SK-N-SH (cell line): ENCODE measurements at regions not wholly inside any gene's neighbourhood (a gene's known extent, or its start where the extent isn't known, plus 50 kb on each side); places are given as distances from the start of the nearest gene placed in this dataset.

Source experiments
- CTCF ChIA-PET: fragments of 300-600, 350-600 bp; formaldehyde crosslinking; extraction: SDS; loops from one replicate; lab custom pipeline; 2021; lab: Yijun Ruan, JAX
- POLR2A ChIA-PET: fragments of 350-600 bp; sonication (Branson Sonifier 250); formaldehyde crosslinking; extraction: SDS; loops from one replicate; lab custom pipeline; 2020; ENCODE audit warnings: antibody characterized with exemption, inconsistent platforms; lab: Yijun Ruan, JAX
- DNase-seq: peaks from one replicate; pipeline ENCODE4 v3.0.0; 2012
- H2AFZ ChIP-seq: fragments of 200-600 bp; sonication (generic); 2 replicates; pipeline ENCODE4 v1.8.1; 2016; ENCODE audit warnings: antibody characterized with exemption, mild to moderate bottlenecking, low read depth
- H3F3A ChIP-seq: fragments of 200-600 bp; sonication (generic); replicated peaks from 2 replicates; pipeline ENCODE3; 2016; ENCODE audit warnings: antibody characterized with exemption, mild to moderate bottlenecking; ENCODE audit not compliant: insufficient read depth
- H3K27ac ChIP-seq, 2 experiments: fragments of 200-500 bp in 1 of 2; fragments of 200-600 bp in 1 of 2; sonication (Bioruptor generic) in 1 of 2; sonication (generic), shearing (Covaris generic) in 1 of 2; 2 replicates each; pipeline versions ENCODE4 v1.5.1 to v1.6.1; 2014 to 2016; ENCODE audit warnings: low read depth in 2 of 2, inconsistent platforms in 1 of 2, low read length in 1 of 2, mild to moderate bottlenecking in 1 of 2, mixed read lengths in 1 of 2
- H3K27me3 ChIP-seq: fragments of 200-600 bp; sonication (generic), shearing (Covaris generic); 2 replicates; pipeline ENCODE4 v1.6.1; 2016; ENCODE audit warnings: mixed run types; ENCODE audit not compliant: insufficient read depth
- H3K36me3 ChIP-seq, 2 experiments: fragments of 200-500 bp in 1 of 2; fragments of 200-600 bp in 1 of 2; sonication (Bioruptor generic) in 1 of 2; sonication (generic) in 1 of 2; replicated peaks in 1 of 2; 2 replicates each; pipeline versions ENCODE3 to v1.5.1; 2014 to 2016; ENCODE audit warnings: low read length in 1 of 2, mild to moderate bottlenecking in 1 of 2; ENCODE audit not compliant: insufficient read depth in 2 of 2, control insufficient read depth in 1 of 2
- H3K4me1 ChIP-seq, 2 experiments: fragments of 200-500 bp in 1 of 2; fragments of 200-600 bp in 1 of 2; sonication (Bioruptor generic) in 1 of 2; sonication (generic), shearing (Covaris generic) in 1 of 2; 2 replicates each; pipeline versions ENCODE4 v1.5.1 to v1.6.1; 2014 to 2016; ENCODE audit warnings: low read depth in 1 of 2, low read length in 1 of 2, mixed run types in 1 of 2; ENCODE audit not compliant: insufficient read depth in 2 of 2, control insufficient read depth in 1 of 2
- H3K4me2 ChIP-seq: fragments of 200-600 bp; sonication (generic), shearing (Covaris generic); 2 replicates; pipeline ENCODE4 v1.6.1; 2017; ENCODE audit warnings: mixed run types
- H3K4me3 ChIP-seq, 2 experiments: fragments of 200-500 bp in 1 of 2; fragments of 200-600 bp in 1 of 2; sonication (Bioruptor generic) in 1 of 2; sonication (generic), shearing (Covaris generic) in 1 of 2; 2 replicates each; pipeline versions ENCODE4 v1.5.1 to v1.8.1; 2014 to 2016; ENCODE audit warnings: low read depth in 2 of 2, inconsistent platforms in 1 of 2, low read length in 1 of 2, mild to moderate bottlenecking in 1 of 2, mixed read lengths in 1 of 2, moderate library complexity in 1 of 2
- H3K79me2 ChIP-seq: fragments of 200-600 bp; sonication (generic); 2 replicates; pipeline ENCODE4 v1.8.1; 2017; ENCODE audit warnings: mild to moderate bottlenecking; ENCODE audit not compliant: insufficient read depth
- H3K9ac ChIP-seq: fragments of 200-600 bp; sonication (generic); 2 replicates; pipeline ENCODE4 v1.6.1; 2017; ENCODE audit warnings: mixed run types
- H3K9me2 ChIP-seq: fragments of 200-600 bp; sonication (generic); 2 replicates; pipeline ENCODE4 v1.6.1; 2017; ENCODE audit warnings: mixed run types
- H3K9me3 ChIP-seq: fragments of 200-600 bp; sonication (generic); 2 replicates; pipeline ENCODE4 v1.6.1; 2017; ENCODE audit warnings: mixed run types, mild to moderate bottlenecking, moderate library complexity
- H4K20me1 ChIP-seq: fragments of 200-600 bp; sonication (generic); 2 replicates; pipeline ENCODE4 v1.6.1; 2017; ENCODE audit warnings: mild to moderate bottlenecking, mixed run types; ENCODE audit not compliant: insufficient read depth
- CHD2 ChIP-seq: fragments of 150-350 bp; IDR thresholded peaks from 2 replicates; pipeline ENCODE4 v1.6.1; 2018; ENCODE audit warnings: low read length; ENCODE audit not compliant: partially characterized antibody
- FOSL2 ChIP-seq: IDR thresholded peaks from 2 replicates; pipeline ENCODE4 v1.4.0; 2012; ENCODE audit warnings: low read depth, mild to moderate bottlenecking, moderate library complexity, borderline replicate concordance
- FOXJ3 ChIP-seq: sonication (generic); formaldehyde crosslinking; IDR thresholded peaks from 2 replicates; pipeline ENCODE4 v1.5.1; 2020; ENCODE audit warnings: mild to moderate bottlenecking, missing genetic modification reagents
- GABPA ChIP-seq: IDR thresholded peaks from 2 replicates; pipeline ENCODE4 v1.4.0; 2012; ENCODE audit warnings: low read depth, mild to moderate bottlenecking
- GATA2 ChIP-seq: sonication (generic); formaldehyde crosslinking; IDR thresholded peaks from 2 replicates; pipeline ENCODE4 v1.5.0; 2020; ENCODE audit warnings: mild to moderate bottlenecking, missing genetic modification reagents
- JUND ChIP-seq: IDR thresholded peaks from 2 replicates; pipeline ENCODE4 v1.4.0; 2012
- MXI1 ChIP-seq: IDR thresholded peaks from 2 replicates; pipeline ENCODE4 v1.6.1; 2012; ENCODE audit warnings: mild to moderate bottlenecking, low read depth, low read length, improper control_type of control experiment
- NFIC ChIP-seq: IDR thresholded peaks from 2 replicates; pipeline ENCODE4 v1.4.0; 2012; ENCODE audit warnings: borderline replicate concordance
- NRF1 ChIP-seq: IDR thresholded peaks from 2 replicates; pipeline ENCODE4 v1.6.1; 2012; ENCODE audit warnings: low read depth, mild to moderate bottlenecking, low read length
- POLR2AphosphoS5 ChIP-seq: IDR thresholded peaks from 2 replicates; pipeline ENCODE4 v1.6.1; 2012; ENCODE audit warnings: low read depth, low read length
- RAD21 ChIP-seq: IDR thresholded peaks from 2 replicates; pipeline ENCODE4 v1.6.1; 2012; ENCODE audit warnings: mild to moderate bottlenecking, low read length
- RCOR1 ChIP-seq: fragments of 150-350 bp; IDR thresholded peaks from 2 replicates; pipeline ENCODE4 v1.6.1; 2017; ENCODE audit warnings: antibody characterized with exemption, low read length
- RXRA ChIP-seq: IDR thresholded peaks from 2 replicates; pipeline ENCODE4 v1.4.0; 2012; ENCODE audit warnings: low read depth, mild to moderate bottlenecking, borderline replicate concordance
- SMC3 ChIP-seq: IDR thresholded peaks from 2 replicates; pipeline ENCODE4 v1.6.1; 2012; ENCODE audit warnings: low read depth, low read length, improper control_type of control experiment
- TEAD4 ChIP-seq: IDR thresholded peaks from 2 replicates; pipeline ENCODE4 v1.4.0; 2012; ENCODE audit warnings: mild to moderate bottlenecking, borderline replicate concordance; ENCODE audit not compliant: insufficient read depth
- WGBS: methylation state at CpG from one replicate; pipeline ENCODE4 v1.1.6; 2017; ENCODE audit warnings: low lambda C conversion rate; 5-methylcytosine and 5-hydroxymethylcytosine counted together
- TF ChIP-seq, protein P1 (sequence below): IDR thresholded peaks from 2 replicates; pipeline ENCODE4 v1.4.0; 2012; ENCODE audit warnings: low read depth, borderline replicate concordance
- TF ChIP-seq, protein P2 (sequence below): IDR thresholded peaks from 2 replicates; pipeline ENCODE4; 2012
- TF ChIP-seq, protein P3 (sequence below): IDR thresholded peaks from 2 replicates; pipeline ENCODE4 v1.4.0; 2012; ENCODE audit warnings: low read depth, borderline replicate concordance
- TF ChIP-seq, protein P4 (sequence below): fragments of 200-600 bp; sonication (generic); IDR thresholded peaks from 2 replicates; pipeline ENCODE4 v1.6.1; 2017; ENCODE audit warnings: antibody characterized with exemption, mild to moderate bottlenecking, moderate library complexity

DNA sequence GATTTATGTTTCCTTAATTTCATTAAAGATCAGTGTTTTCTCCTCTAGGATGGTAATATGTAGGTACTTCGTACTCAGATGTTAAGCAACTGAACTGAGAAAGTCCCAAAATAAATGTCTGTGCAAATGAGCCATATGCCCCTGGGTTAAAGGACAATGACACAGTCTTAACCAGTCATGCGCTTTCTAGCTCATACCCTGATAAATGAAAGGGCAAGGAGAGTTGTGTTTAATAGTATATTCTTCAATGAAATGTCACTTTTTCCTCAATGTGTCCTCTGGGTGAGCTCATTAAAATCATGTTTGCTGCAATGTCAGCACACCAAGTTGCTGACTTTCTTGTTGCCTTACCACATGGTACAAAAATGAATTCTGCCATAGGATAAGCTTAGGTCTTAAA lies 856.3 kb downstream of the TMEM182 start:
- Histone ChIP-seq H3K4me1 (no peaks in the 10 kb centered on the region), H3K9me3 (no peaks in the 10 kb centered on the region), H3K79me2 (no peaks in the 10 kb centered on the region), H3K27ac (no peak overlapping the region), H3K4me2 (no peak overlapping the region), H3F3A (no peaks in the 10 kb centered on the region), H3K27me3 (no peaks in the 10 kb centered on the region), H3K4me3 (no peak overlapping the region), H4K20me1 (no peaks in the 10 kb centered on the region), H3K36me3 (no peaks in the 10 kb centered on the region), H2AFZ (no peak overlapping the region), H3K9ac (no peak overlapping the region), H3K9me2 (no peaks in the 10 kb centered on the region)
- ChIA-PET POLR2A (no interaction called here), CTCF (interaction anchor here (0.5 kb wide), 1 partner anchor 1325 kb away, joined by 3 read pairs; no protein-coding TSS in a partner anchor)
- DNase-seq: no peak
- TF ChIP-seq GABPA: no peak
- TF ChIP-seq GATA2 (CRISPR knock-in tag): no peak
- TF ChIP-seq RAD21: no peak
- TF ChIP-seq NFIC: no peak
- no peak for TF ChIP-seq FOXJ3
- TF ChIP-seq, protein P1, sequence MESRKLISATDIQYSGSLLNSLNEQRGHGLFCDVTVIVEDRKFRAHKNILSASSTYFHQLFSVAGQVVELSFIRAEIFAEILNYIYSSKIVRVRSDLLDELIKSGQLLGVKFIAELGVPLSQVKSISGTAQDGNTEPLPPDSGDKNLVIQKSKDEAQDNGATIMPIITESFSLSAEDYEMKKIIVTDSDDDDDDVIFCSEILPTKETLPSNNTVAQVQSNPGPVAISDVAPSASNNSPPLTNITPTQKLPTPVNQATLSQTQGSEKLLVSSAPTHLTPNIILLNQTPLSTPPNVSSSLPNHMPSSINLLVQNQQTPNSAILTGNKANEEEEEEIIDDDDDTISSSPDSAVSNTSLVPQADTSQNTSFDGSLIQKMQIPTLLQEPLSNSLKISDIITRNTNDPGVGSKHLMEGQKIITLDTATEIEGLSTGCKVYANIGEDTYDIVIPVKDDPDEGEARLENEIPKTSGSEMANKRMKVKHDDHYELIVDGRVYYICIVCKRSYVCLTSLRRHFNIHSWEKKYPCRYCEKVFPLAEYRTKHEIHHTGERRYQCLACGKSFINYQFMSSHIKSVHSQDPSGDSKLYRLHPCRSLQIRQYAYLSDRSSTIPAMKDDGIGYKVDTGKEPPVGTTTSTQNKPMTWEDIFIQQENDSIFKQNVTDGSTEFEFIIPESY: no peak
- no peak for TF ChIP-seq FOSL2
- TF ChIP-seq, protein P2, sequence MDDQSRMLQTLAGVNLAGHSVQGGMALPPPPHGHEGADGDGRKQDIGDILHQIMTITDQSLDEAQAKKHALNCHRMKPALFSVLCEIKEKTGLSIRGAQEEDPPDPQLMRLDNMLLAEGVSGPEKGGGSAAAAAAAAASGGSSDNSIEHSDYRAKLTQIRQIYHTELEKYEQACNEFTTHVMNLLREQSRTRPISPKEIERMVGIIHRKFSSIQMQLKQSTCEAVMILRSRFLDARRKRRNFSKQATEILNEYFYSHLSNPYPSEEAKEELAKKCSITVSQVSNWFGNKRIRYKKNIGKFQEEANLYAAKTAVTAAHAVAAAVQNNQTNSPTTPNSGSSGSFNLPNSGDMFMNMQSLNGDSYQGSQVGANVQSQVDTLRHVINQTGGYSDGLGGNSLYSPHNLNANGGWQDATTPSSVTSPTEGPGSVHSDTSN: no peak
- TF ChIP-seq JUND: no peak
- WGBS: 5% methylated on average over 2 of the region's 2 CpGs

DNA sequence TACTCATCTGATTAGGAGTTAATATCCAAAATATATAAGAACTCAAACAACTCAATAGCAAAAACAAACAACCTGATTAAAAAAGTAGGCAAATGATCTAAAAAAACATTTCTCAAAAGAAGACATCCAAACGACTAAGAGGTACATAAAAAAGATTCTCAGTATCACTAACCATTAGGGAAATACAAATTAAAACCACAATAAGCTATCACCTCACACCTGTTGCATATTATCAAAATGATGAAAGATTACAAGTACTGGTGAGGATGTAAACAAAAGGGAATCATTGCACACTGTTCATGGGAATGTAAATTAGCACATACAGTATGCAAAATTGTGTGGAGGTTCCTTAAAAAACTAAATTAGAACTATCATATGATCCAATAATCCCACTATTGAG lies 865.5 kb downstream of the TMEM182 start:
- ChIA-PET CTCF (no interaction called here), POLR2A (no interaction called here)
- H2AFZ ChIP-seq: no peak overlapping the region
- H3K36me3 ChIP-seq: no peaks in the 10 kb centered on the region
- WGBS: 0% methylated on average over 1 of the region's 1 CpG
- no peaks in the 10 kb centered on the region for H3K27me3 ChIP-seq
- H3K9ac ChIP-seq: no peak overlapping the region
- H3K4me2 ChIP-seq: no peak overlapping the region
- H3K27ac ChIP-seq: no peak overlapping the region
- H4K20me1 ChIP-seq: no peaks in the 10 kb centered on the region
- no peak overlapping the region for H3K4me3 ChIP-seq
- TF ChIP-seq NRF1 (no peak), RAD21 (no peak), TEAD4 (no peak), RXRA (no peak), RCOR1 (no peak), MXI1 (no peak), SMC3 (no peak), POLR2AphosphoS5 (no peak), CHD2 (no peak), NFIC (no peak), FOXJ3 (no peak)
- TF ChIP-seq, protein P3, sequence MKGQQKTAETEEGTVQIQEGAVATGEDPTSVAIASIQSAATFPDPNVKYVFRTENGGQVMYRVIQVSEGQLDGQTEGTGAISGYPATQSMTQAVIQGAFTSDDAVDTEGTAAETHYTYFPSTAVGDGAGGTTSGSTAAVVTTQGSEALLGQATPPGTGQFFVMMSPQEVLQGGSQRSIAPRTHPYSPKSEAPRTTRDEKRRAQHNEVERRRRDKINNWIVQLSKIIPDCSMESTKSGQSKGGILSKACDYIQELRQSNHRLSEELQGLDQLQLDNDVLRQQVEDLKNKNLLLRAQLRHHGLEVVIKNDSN: no peak
- TF ChIP-seq, protein P1: no peak
- TF ChIP-seq, protein P4, sequence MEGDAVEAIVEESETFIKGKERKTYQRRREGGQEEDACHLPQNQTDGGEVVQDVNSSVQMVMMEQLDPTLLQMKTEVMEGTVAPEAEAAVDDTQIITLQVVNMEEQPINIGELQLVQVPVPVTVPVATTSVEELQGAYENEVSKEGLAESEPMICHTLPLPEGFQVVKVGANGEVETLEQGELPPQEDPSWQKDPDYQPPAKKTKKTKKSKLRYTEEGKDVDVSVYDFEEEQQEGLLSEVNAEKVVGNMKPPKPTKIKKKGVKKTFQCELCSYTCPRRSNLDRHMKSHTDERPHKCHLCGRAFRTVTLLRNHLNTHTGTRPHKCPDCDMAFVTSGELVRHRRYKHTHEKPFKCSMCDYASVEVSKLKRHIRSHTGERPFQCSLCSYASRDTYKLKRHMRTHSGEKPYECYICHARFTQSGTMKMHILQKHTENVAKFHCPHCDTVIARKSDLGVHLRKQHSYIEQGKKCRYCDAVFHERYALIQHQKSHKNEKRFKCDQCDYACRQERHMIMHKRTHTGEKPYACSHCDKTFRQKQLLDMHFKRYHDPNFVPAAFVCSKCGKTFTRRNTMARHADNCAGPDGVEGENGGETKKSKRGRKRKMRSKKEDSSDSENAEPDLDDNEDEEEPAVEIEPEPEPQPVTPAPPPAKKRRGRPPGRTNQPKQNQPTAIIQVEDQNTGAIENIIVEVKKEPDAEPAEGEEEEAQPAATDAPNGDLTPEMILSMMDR: no peak
- no peaks in the 10 kb centered on the region for H3K79me2 ChIP-seq
- no peak for DNase-seq
- H3F3A ChIP-seq: no peaks in the 10 kb centered on the region
- no peaks in the 10 kb centered on the region for H3K4me1 ChIP-seq
- no peaks in the 10 kb centered on the region for H3K9me3 ChIP-seq
- no peaks in the 10 kb centered on the region for H3K9me2 ChIP-seq
